ENCODE measurements at regions not wholly inside any gene's neighbourhood (a gene's known extent, or its start where the extent isn't known, plus 50 kb on each side); places are given as distances from the start of the nearest gene placed in this dataset.

DNA sequence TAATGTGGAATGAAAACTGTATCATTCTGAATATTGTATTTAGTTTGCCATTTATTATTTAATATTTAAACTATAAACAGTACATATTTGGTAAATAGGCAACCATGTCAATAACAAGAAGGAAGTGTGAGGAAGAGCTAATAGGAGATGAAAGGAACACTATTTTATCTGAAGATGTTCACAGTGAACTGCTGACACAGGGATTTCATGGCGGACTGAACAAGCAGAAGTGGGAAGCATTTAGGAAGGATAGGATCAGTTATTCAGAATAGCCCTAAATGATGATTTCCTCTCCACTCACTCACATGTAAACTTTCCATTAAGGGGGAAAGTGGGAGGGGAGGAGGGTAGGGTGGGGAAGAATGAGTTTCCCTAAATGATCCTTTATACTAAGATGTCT is 682.4 kb downstream of the TOX3 start:
- H3K4me3 ChIP-seq (replicated peaks in 1 of 2; ENCODE audit: low read depth in 1 of 2, low read length in 2 of 2) = no peak overlapping the region
- H2AFZ ChIP-seq (ENCODE audit: low read depth, low read length, poor library complexity, severe bottlenecking) = no peak overlapping the region
- ATAC-seq (no peak), DNase-seq (ENCODE audit: low read depth, low spot score) (no peak)
- no peak overlapping the region for H3K27ac ChIP-seq (ENCODE audit: low read depth, low read length)
- ChIA-PET CTCF (no interaction called here), POLR2A (no interaction called here), RAD21 (ENCODE audit: low non-redundant PET in 1 of 2, low total read pairs in 2 of 2, uncharacterized antibody in 2 of 2, unreplicated experiment in 2 of 2) (no interaction called here)
- H3K9ac ChIP-seq (ENCODE audit: low read length) = no peak overlapping the region
- no peaks in the 10 kb centered on the region for H3K9me2 ChIP-seq (ENCODE audit: insufficient read depth)
- H4K20me1 ChIP-seq (ENCODE audit: insufficient read depth) = no peaks in the 10 kb centered on the region
- H3K4me2 ChIP-seq (ENCODE audit: low read length) = no peak overlapping the region
- no TSS peak for BruUV-seq (replicated peaks)
- TF ChIP-seq, protein P1, sequence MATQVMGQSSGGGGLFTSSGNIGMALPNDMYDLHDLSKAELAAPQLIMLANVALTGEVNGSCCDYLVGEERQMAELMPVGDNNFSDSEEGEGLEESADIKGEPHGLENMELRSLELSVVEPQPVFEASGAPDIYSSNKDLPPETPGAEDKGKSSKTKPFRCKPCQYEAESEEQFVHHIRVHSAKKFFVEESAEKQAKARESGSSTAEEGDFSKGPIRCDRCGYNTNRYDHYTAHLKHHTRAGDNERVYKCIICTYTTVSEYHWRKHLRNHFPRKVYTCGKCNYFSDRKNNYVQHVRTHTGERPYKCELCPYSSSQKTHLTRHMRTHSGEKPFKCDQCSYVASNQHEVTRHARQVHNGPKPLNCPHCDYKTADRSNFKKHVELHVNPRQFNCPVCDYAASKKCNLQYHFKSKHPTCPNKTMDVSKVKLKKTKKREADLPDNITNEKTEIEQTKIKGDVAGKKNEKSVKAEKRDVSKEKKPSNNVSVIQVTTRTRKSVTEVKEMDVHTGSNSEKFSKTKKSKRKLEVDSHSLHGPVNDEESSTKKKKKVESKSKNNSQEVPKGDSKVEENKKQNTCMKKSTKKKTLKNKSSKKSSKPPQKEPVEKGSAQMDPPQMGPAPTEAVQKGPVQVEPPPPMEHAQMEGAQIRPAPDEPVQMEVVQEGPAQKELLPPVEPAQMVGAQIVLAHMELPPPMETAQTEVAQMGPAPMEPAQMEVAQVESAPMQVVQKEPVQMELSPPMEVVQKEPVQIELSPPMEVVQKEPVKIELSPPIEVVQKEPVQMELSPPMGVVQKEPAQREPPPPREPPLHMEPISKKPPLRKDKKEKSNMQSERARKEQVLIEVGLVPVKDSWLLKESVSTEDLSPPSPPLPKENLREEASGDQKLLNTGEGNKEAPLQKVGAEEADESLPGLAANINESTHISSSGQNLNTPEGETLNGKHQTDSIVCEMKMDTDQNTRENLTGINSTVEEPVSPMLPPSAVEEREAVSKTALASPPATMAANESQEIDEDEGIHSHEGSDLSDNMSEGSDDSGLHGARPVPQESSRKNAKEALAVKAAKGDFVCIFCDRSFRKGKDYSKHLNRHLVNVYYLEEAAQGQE (IDR thresholded peaks at IDR 0.05; ENCODE audit: low read depth) = no peak
- no peak for TF ChIP-seq MAX (IDR thresholded peaks at IDR 0.05)
- no peaks in the 10 kb centered on the region for H3K36me3 ChIP-seq (ENCODE audit: control insufficient read depth in 1 of 2, insufficient read depth in 2 of 2, low read length in 2 of 2)
- no peaks in the 10 kb centered on the region for H3K27me3 ChIP-seq (ENCODE audit: insufficient read depth, low read length)
- H3K4me1 ChIP-seq (ENCODE audit: control insufficient read depth in 1 of 2, insufficient read depth in 2 of 2, low read length in 2 of 2) = no peaks in the 10 kb centered on the region
- intact Hi-C loops (cut with micrococcal nuclease) = no loop called here
- no peaks in the 10 kb centered on the region for H3K79me2 ChIP-seq (ENCODE audit: insufficient read depth, low read length)
- H3K9me3 ChIP-seq (ENCODE audit: control insufficient read depth in 1 of 2, insufficient read depth in 1 of 2, low read depth in 1 of 2, low read length in 2 of 2) = peaks cover 3 to 8% of the 10 kb centered on the region in 2 experiments; a peak in 2 of 4 replicates

DNA sequence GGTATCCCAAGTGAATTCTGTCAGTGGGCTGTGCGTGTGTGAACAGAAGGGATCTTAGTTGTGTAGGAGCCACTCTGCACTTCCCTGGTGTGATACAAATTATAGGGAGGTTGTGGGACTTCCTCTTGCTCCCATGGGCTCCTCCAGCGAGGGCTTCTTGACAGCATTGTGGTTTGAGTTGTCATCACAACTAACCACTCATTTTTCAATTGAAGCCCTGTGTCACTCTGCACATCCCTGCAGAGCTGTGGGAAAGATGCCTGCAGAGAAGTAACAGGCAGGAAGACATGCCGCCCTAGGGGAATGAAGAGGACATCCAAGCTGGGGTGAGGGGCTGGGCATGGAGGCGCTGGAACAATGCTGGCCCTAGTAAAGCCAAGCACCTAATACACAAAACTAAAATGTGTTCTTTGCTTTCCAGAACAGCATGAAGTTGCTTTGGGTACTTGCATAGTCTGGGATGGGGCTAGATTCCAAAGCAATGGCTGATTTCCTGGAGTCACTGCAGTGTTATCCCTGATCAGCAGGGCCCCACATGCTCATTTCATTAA is 692.5 kb downstream of the TOX3 start:
- no peaks in the 10 kb centered on the region for H4K20me1 ChIP-seq (ENCODE audit: insufficient read depth)
- no peaks in the 10 kb centered on the region for H3K4me1 ChIP-seq (ENCODE audit: control insufficient read depth in 1 of 2, insufficient read depth in 2 of 2, low read length in 2 of 2)
- H2AFZ ChIP-seq (ENCODE audit: low read depth, low read length, poor library complexity, severe bottlenecking) = no peak overlapping the region
- H3K4me3 ChIP-seq (replicated peaks in 1 of 2; ENCODE audit: low read depth in 1 of 2, low read length in 2 of 2) = no peak overlapping the region
- ChIA-PET CTCF (no interaction called here), RAD21 (ENCODE audit: low non-redundant PET in 1 of 2, low total read pairs in 2 of 2, uncharacterized antibody in 2 of 2, unreplicated experiment in 2 of 2) (no interaction called here), POLR2A (no interaction called here)
- no peaks in the 10 kb centered on the region for H3K36me3 ChIP-seq (ENCODE audit: control insufficient read depth in 1 of 2, insufficient read depth in 2 of 2, low read length in 2 of 2)
- H3K9me3 ChIP-seq (ENCODE audit: control insufficient read depth in 1 of 2, insufficient read depth in 1 of 2, low read depth in 1 of 2, low read length in 2 of 2) = peaks cover 0 to 6% of the 10 kb centered on the region in 2 experiments; a peak in 2 of 4 replicates
- no peak overlapping the region for H3K27ac ChIP-seq (ENCODE audit: low read depth, low read length)
- H3K9ac ChIP-seq (ENCODE audit: low read length) = no peak overlapping the region
- ATAC-seq = no peak
- no TSS peak for BruUV-seq (replicated peaks)
- DNase-seq (ENCODE audit: low read depth, low spot score) = no peak
- no peaks in the 10 kb centered on the region for H3K27me3 ChIP-seq (ENCODE audit: insufficient read depth, low read length)
- H3K4me2 ChIP-seq (ENCODE audit: low read length) = no peak overlapping the region
- H3K9me2 ChIP-seq (ENCODE audit: insufficient read depth) = no peaks in the 10 kb centered on the region
- H3K79me2 ChIP-seq (ENCODE audit: insufficient read depth, low read length) = no peaks in the 10 kb centered on the region
- intact Hi-C loops (cut with micrococcal nuclease) = no loop called here
- no peak for TF ChIP-seq ZFX (IDR thresholded peaks at IDR 0.05)
- no peak for TF ChIP-seq YY1 (IDR thresholded peaks at IDR 0.05; ENCODE audit: extremely low read depth, insufficient replicate concordance, low read depth, low read length)
- no peak for TF ChIP-seq TCF7L2 (IDR thresholded peaks at IDR 0.05; ENCODE audit: borderline replicate concordance, extremely low read depth, insufficient read depth, insufficient read length)
- no peak for TF ChIP-seq CEBPB (IDR thresholded peaks at IDR 0.05; ENCODE audit: low read depth)
- TF ChIP-seq SRF (IDR thresholded peaks at IDR 0.05; ENCODE audit: low read depth) = no peak
- TF ChIP-seq, protein P1 (IDR thresholded peaks at IDR 0.05; ENCODE audit: low read depth) = no peak
- no peak for TF ChIP-seq RAD21 (IDR thresholded peaks at IDR 0.05; ENCODE audit: low read depth)
- no peak for TF ChIP-seq ELF1 (IDR thresholded peaks at IDR 0.05; ENCODE audit: borderline replicate concordance, low read depth)
- TF ChIP-seq ZBTB33 (IDR thresholded peaks at IDR 0.05; ENCODE audit: extremely low read depth, insufficient replicate concordance, low read length) = no peak
